Adrenal gland (tissue), 9 donors: ENCODE measurements at regions not wholly inside any gene's neighbourhood (a gene's known extent, or its start where the extent isn't known, plus 50 kb on each side); places are given as distances from the start of the nearest gene placed in this dataset.

Experiments
- DNase-seq, 7 donors: peaks; one replicate each; pipeline ENCODE4 v3.0.0-alpha.2; 2019 to 2020
- H3K27ac ChIP-seq, 5 donors: fragments of 200-600 bp; sonication (generic) in 4 of 5; 1 replicate in 3 of 5; 2 replicates in 2 of 5; pipeline versions ENCODE4 v1.5.1 to v1.8.0; 2016 to 2020; ENCODE audit warnings: mild to moderate bottlenecking in 1 of 5
- H3K27me3 ChIP-seq: fragments of 200-600 bp; 2 replicates; pipeline ENCODE4 v1.8.0; 2021
- H3K36me3 ChIP-seq, 2 donors: fragments of 200-600 bp; replicated peaks in 1 of 2; 1 replicate in 1 of 2; 2 replicates in 1 of 2; pipeline versions ENCODE4 v1.5.1 to v1.8.0; 2018 to 2022
- H3K4me1 ChIP-seq, 2 donors: fragments of 200-600 bp; replicated peaks in 1 of 2; 1 replicate in 1 of 2; 2 replicates in 1 of 2; pipeline versions ENCODE4 v1.5.1 to v1.8.0; 2018 to 2021
- H3K4me3 ChIP-seq, 4 donors: fragments of 200-600 bp; sonication (generic) in 3 of 4; one replicate each; pipeline ENCODE4 v1.5.1; 2016 to 2018
- H3K9me3 ChIP-seq, 3 donors: fragments of 200-600 bp; sonication (generic) in 1 of 3; replicated peaks in 1 of 3; 1 replicate in 2 of 3; 2 replicates in 1 of 3; pipeline versions ENCODE4 v1.5.1 to v1.8.0; 2016 to 2021
- CTCF ChIP-seq, 6 experiments: fragments of 450-650 bp in 4 of 6; fragments of 200-600 bp in 2 of 6; sonication (generic) in 1 of 6; IDR thresholded peaks; 1 replicate in 5 of 6; 2 replicates in 1 of 6; pipeline versions ENCODE4 v1.5.1 to v1.8.0; 2016 to 2021; ENCODE audit warnings: antibody characterized with exemption in 6 of 6, mild to moderate bottlenecking in 2 of 6, moderate library complexity in 1 of 6
- POLR2A ChIP-seq, 2 donors: fragments of 450-650 bp; IDR thresholded peaks; one replicate each; pipeline ENCODE4 v1.6.1; 2017; ENCODE audit warnings: antibody characterized with exemption in 2 of 2, mild to moderate bottlenecking in 2 of 2, moderate library complexity in 1 of 2
- WGBS, 4 donors: extraction: QIAGEN DNeasy Blood & Tissue Kit in 2 of 4; methylation state at CpG; one replicate each; pipeline versions ENCODE4 v1.1.5 to v1.1.7; 2013 to 2017; 5-methylcytosine and 5-hydroxymethylcytosine counted together
- intact Hi-C, 2 donors: fragments of 100-400 bp; cut with DNase I; formaldehyde crosslinking; loops; one replicate each; pipeline versions ENCODE4 v1.14.1 to v1.15.0; 2022 to 2023
- donor health status: healthy with polysubstance abuse.
- donor health status: Bipolar disorder and iron deficiency.
- donor health status: DM: yes; HTN: yes; CAD: no.
- donor health status: DM: no; HTN: no; CAD: no.
- donor health status: DM: no; HTN: no; CAD: no.

GRCh38 chr5:73301208-73301901 is 128.4 kb downstream of the TMEM174 start:
- peaks cover 0 to 8% of the 10 kb centered on the region in 2 donors for H3K4me1 ChIP-seq
- intact Hi-C loops: no loop called here
- WGBS, 4 donors: 22 to 47% (median 31%) methylated on average over 16 to 22 of the region's 22 CpGs
- DNase-seq: no peak
- no peak overlapping the region for H3K27ac ChIP-seq
- H3K27me3 ChIP-seq: peaks cover 96% of the 10 kb centered on the region
- no peak for TF ChIP-seq POLR2A (IDR thresholded peaks at IDR 0.05)
- no peak for TF ChIP-seq CTCF (IDR thresholded peaks at IDR 0.05)
- no peaks in the 10 kb centered on the region for H3K36me3 ChIP-seq
- no peaks in the 10 kb centered on the region for H3K9me3 ChIP-seq
- no peak overlapping the region for H3K4me3 ChIP-seq

GRCh38 chr5:73300337-73301207 is 127.6 kb downstream of the TMEM174 start:
- no peaks in the 10 kb centered on the region for H3K9me3 ChIP-seq
- no peak for TF ChIP-seq POLR2A (IDR thresholded peaks at IDR 0.05)
- TF ChIP-seq CTCF (IDR thresholded peaks at IDR 0.05): no peak
- DNase-seq: no peak
- intact Hi-C loops: no loop called here
- no peak overlapping the region for H3K27ac ChIP-seq
- peaks cover 0 to 8% of the 10 kb centered on the region in 2 donors for H3K4me1 ChIP-seq
- H3K4me3 ChIP-seq: no peak overlapping the region
- 22 to 30% (median 26%) methylated on average over 36 to 37 of the region's 37 CpGs for WGBS, 4 donors
- peaks cover 90% of the 10 kb centered on the region for H3K27me3 ChIP-seq
- H3K36me3 ChIP-seq: no peaks in the 10 kb centered on the region

GRCh38 chr5:73299665-73300336 is 126.8 kb downstream of the TMEM174 start:
- 12 to 26% (median 18%) methylated on average over 35 of the region's 35 CpGs for WGBS, 4 donors
- H3K27ac ChIP-seq: no peak overlapping the region
- no peak for TF ChIP-seq CTCF (IDR thresholded peaks at IDR 0.05)
- no peak for TF ChIP-seq POLR2A (IDR thresholded peaks at IDR 0.05)
- H3K9me3 ChIP-seq: no peaks in the 10 kb centered on the region
- peak overlapping the region in 1 of 4 donors; percentile 45 for H3K4me3 ChIP-seq
- peaks cover 83% of the 10 kb centered on the region for H3K27me3 ChIP-seq
- no peak for DNase-seq
- no peaks in the 10 kb centered on the region for H3K36me3 ChIP-seq
- intact Hi-C loops: no loop called here
- H3K4me1 ChIP-seq: peaks cover 0 to 8% of the 10 kb centered on the region in 2 donors
